Uterus (tissue), 3 donors: ENCODE measurements at regions not wholly inside any gene's neighbourhood (a gene's known extent, or its start where the extent isn't known, plus 50 kb on each side); places are given as distances from the start of the nearest gene placed in this dataset.

Experiments
- DNase-seq, 2 donors: peaks; one replicate each; pipeline ENCODE4 v3.0.0-alpha.2; 2019 to 2020
- H3K27ac ChIP-seq, 2 donors: fragments of 200-600 bp; sonication (generic); 1 replicate in 1 of 2; 2 replicates in 1 of 2; pipeline ENCODE4 v1.5.1; 2016 to 2018
- H3K27me3 ChIP-seq, 2 donors: fragments of 200-600 bp; sonication (generic); one replicate each; pipeline ENCODE4 v1.5.1; 2018 to 2019; ENCODE audit warnings: control low read depth in 1 of 2
- H3K36me3 ChIP-seq, 2 donors: fragments of 200-600 bp; sonication (generic); one replicate each; pipeline ENCODE4 v1.5.1; 2019; ENCODE audit warnings: control low read depth in 1 of 2
- H3K4me1 ChIP-seq, 2 donors: fragments of 200-600 bp; sonication (generic); one replicate each; pipeline ENCODE4 v1.5.1; 2018 to 2019; ENCODE audit warnings: control low read depth in 1 of 2
- H3K4me3 ChIP-seq, 2 donors: fragments of 200-600 bp; sonication (generic); 1 replicate in 1 of 2; 2 replicates in 1 of 2; pipeline ENCODE4 v1.5.1; 2018 to 2019; ENCODE audit warnings: mild to moderate bottlenecking in 1 of 2
- H3K9me3 ChIP-seq, 2 donors: fragments of 200-600 bp; sonication (generic); one replicate each; pipeline ENCODE4 v1.5.1; 2019; ENCODE audit warnings: control low read depth in 1 of 2
- CTCF ChIP-seq, 4 experiments: fragments of 200-600 bp in 2 of 4; fragments of 450-650 bp in 2 of 4; sonication (generic) in 2 of 4; IDR thresholded peaks; one replicate each; pipeline ENCODE4 v1.5.1; 2016 to 2019; ENCODE audit warnings: antibody characterized with exemption in 4 of 4, mild to moderate bottlenecking in 2 of 4, moderate library complexity in 1 of 4
- POLR2A ChIP-seq, 2 donors: fragments of 450-650 bp; IDR thresholded peaks; one replicate each; pipeline ENCODE4 v1.6.1; 2016; ENCODE audit warnings: antibody characterized with exemption in 2 of 2, mild to moderate bottlenecking in 1 of 2, moderate library complexity in 1 of 2
- intact Hi-C: fragments of 100-400 bp; cut with DNase I; formaldehyde crosslinking; loops from one replicate; pipeline ENCODE4 v1.15.1; 2023; ENCODE audit warnings: low total_unique reads
- donor health status: DM: yes; HTN: yes; CAD: no.

- intact Hi-C loops, result no loop called here
- Histone ChIP-seq H3K9me3 (no peaks in the 10 kb centered on the region), H3K4me3 (no peak overlapping the region), H3K27ac (no peak overlapping the region), H3K27me3 (no peaks in the 10 kb centered on the region), H3K4me1 (no peaks in the 10 kb centered on the region), H3K36me3 (no peaks in the 10 kb centered on the region)
- TF ChIP-seq POLR2A (IDR thresholded peaks at IDR 0.05) (no peak), CTCF (IDR thresholded peaks at IDR 0.05) (no peak)
- DNase-seq, result no peak
Observed at GRCh38 chr3:178439504-178439903, 96.7 kb upstream of the KCNMB2 start.

DNA sequence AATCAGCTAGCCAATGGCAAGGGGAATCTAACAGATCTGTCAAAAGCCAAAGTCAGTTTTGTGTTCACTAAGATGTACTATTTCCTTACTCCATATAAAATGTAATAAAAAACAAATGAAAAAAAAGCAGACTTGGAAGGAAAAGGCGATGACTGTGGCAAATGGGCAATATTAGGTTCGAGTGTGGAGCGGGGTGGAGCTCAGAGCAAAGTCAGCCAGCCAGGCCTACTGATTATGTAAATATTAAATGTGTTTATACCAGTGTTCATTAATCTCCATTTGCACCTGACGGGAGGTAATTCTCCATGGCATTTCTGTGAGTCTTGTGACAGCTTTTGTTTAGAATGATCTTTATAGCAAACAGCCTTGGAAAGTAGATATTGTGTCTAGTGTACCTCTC is 96.2 kb upstream of the KCNMB2 start:
- Histone ChIP-seq H3K4me1 (no peaks in the 10 kb centered on the region), H3K9me3 (no peaks in the 10 kb centered on the region), H3K36me3 (no peaks in the 10 kb centered on the region), H3K27me3 (no peaks in the 10 kb centered on the region), H3K4me3 (no peak overlapping the region), H3K27ac (no peak overlapping the region)
- intact Hi-C loops, result no loop called here
- no peak for DNase-seq
- TF ChIP-seq CTCF (IDR thresholded peaks at IDR 0.05), result no peak
- no peak for TF ChIP-seq POLR2A (IDR thresholded peaks at IDR 0.05)

DNA sequence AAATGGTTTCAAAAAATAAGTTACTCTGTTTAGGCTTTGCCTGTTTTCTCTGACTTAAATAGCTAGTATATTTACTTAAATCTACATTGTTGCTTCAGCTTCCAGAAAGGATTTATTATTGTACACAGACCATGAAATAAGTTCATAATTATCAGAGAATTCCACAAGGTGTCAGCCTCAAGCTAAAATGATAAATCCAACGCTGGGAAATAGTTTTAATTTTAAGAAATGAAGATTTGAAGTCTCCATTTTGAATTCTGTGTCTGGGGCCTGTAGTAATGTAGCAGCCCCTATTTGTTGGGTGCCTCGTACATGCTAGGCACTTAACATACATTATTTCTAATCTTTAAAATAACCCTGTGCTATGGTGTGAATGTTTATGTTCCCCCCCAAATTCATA is 92.6 kb upstream of the KCNMB2 start:
- H3K4me1 ChIP-seq, result no peaks in the 10 kb centered on the region
- intact Hi-C loops, result no loop called here

GRCh38 chr3:178445139-178445538 is 91.1 kb upstream of the KCNMB2 start:
- H3K4me3 ChIP-seq, result no peak overlapping the region
- TF ChIP-seq POLR2A (IDR thresholded peaks at IDR 0.05) (no peak), CTCF (IDR thresholded peaks at IDR 0.05) (no peak)
- H3K9me3 ChIP-seq, result no peaks in the 10 kb centered on the region
- no peaks in the 10 kb centered on the region for H3K27me3 ChIP-seq
- H3K36me3 ChIP-seq, result no peaks in the 10 kb centered on the region
- no peak for DNase-seq
- no peaks in the 10 kb centered on the region for H3K4me1 ChIP-seq
- no peak overlapping the region for H3K27ac ChIP-seq
- intact Hi-C loops, result no loop called here

More for the DNA sequence above, 92.6 kb upstream of the KCNMB2 start:
- TF ChIP-seq POLR2A (IDR thresholded peaks at IDR 0.05) (no peak), CTCF (IDR thresholded peaks at IDR 0.05) (no peak)
- H3K4me3 ChIP-seq, result no peak overlapping the region
- no peaks in the 10 kb centered on the region for H3K27me3 ChIP-seq
- H3K9me3 ChIP-seq, result no peaks in the 10 kb centered on the region
- no peak for DNase-seq
- H3K27ac ChIP-seq, result no peak overlapping the region
- no peaks in the 10 kb centered on the region for H3K36me3 ChIP-seq

GRCh38 chr3:178446059-178446458 is 90.2 kb upstream of the KCNMB2 start:
- intact Hi-C loops, result no loop called here
- Histone ChIP-seq H3K4me1 (no peaks in the 10 kb centered on the region), H3K36me3 (no peaks in the 10 kb centered on the region), H3K27ac (no peak overlapping the region), H3K4me3 (no peak overlapping the region), H3K9me3 (no peaks in the 10 kb centered on the region), H3K27me3 (no peaks in the 10 kb centered on the region)
- no peak for DNase-seq
- TF ChIP-seq POLR2A (IDR thresholded peaks at IDR 0.05), result no peak
- no peak for TF ChIP-seq CTCF (IDR thresholded peaks at IDR 0.05)
